ENCODE measurements at regions not wholly inside any gene's neighbourhood (a gene's known extent, or its start where the extent isn't known, plus 50 kb on each side); places are given as distances from the start of the nearest gene placed in this dataset.

DNA sequence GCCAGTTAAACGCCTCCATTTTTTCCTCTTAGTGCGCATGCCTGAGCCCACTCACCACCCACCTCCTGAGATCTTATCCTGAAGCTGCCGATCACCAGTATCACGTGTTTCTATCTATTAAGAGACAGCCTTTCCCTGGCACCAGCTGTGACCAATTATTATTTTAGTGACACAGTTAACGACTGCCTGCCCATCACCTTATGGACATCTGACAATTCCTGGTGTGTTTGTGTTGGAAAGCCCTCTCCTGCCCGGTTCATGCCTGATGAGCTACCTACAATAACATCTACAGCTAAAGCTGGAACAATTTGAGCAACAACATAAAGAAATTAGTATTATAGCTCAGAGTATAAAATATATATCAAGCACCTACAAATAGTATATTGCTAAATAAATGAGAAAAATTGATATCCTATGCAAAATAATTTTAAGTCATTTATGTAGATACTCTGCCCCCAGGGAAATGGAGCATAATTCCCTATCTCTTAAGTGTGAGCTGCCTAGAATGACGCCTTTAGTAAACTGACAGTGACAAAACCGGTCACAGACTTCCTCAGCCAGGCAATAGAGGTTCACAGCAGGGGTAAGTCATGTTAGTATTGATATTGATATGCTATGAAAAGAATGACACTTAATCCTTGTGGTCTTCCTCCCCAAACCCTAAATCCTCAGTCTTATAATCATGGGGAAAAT, 862.2 kb downstream of the TRAM1L1 start:
- no peak for DNase-seq
- intact Hi-C loops (cut with DNase I) = no loop called here
- 67 to 72% methylated on average over 8 of the region's 8 CpGs for WGBS, 2 donors

DNA sequence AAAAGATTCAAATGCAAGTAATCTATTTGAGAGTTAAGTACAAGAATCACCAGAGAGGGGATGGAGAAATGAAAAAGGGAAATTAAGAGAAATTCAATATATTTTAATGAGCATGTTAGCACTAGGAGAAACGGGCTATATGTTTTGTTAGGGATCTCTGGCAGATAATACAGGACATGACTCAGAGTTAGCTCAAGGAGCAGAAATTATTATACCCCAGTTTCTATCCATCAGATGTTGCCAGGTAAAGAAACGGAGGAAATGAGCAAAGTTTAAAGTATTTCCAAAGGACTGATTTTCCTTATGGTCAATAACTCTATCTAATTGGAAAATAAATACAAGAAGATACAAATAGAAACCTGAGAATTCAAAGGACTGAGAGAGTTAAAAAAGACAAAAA, 867.6 kb downstream of the TRAM1L1 start:
- WGBS, 2 donors = 74 to 81% methylated on average over 2 of the region's 2 CpGs
- Histone ChIP-seq H3K36me3 (no peaks in the 10 kb centered on the region), H3K4me3 (replicated peaks in 1 of 3) (no peak overlapping the region), H3K27ac (no peak overlapping the region), H3K9me3 (no peaks in the 10 kb centered on the region), H3K27me3 (no peaks in the 10 kb centered on the region), H3K4me1 (no peaks in the 10 kb centered on the region)
- intact Hi-C loops (cut with DNase I) = no loop called here
- TF ChIP-seq, protein P1, sequence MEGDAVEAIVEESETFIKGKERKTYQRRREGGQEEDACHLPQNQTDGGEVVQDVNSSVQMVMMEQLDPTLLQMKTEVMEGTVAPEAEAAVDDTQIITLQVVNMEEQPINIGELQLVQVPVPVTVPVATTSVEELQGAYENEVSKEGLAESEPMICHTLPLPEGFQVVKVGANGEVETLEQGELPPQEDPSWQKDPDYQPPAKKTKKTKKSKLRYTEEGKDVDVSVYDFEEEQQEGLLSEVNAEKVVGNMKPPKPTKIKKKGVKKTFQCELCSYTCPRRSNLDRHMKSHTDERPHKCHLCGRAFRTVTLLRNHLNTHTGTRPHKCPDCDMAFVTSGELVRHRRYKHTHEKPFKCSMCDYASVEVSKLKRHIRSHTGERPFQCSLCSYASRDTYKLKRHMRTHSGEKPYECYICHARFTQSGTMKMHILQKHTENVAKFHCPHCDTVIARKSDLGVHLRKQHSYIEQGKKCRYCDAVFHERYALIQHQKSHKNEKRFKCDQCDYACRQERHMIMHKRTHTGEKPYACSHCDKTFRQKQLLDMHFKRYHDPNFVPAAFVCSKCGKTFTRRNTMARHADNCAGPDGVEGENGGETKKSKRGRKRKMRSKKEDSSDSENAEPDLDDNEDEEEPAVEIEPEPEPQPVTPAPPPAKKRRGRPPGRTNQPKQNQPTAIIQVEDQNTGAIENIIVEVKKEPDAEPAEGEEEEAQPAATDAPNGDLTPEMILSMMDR (IDR thresholded peaks at IDR 0.05) = no peak
- no peak for TF ChIP-seq POLR2A (IDR thresholded peaks at IDR 0.05)
- no peak for DNase-seq

More for the DNA sequence above, 862.2 kb downstream of the TRAM1L1 start:
- Histone ChIP-seq H3K27me3 (no peaks in the 10 kb centered on the region), H3K4me3 (replicated peaks in 1 of 3) (no peak overlapping the region), H3K9me3 (no peaks in the 10 kb centered on the region), H3K4me1 (no peaks in the 10 kb centered on the region), H3K36me3 (no peaks in the 10 kb centered on the region), H3K27ac (no peak overlapping the region)
- TF ChIP-seq, protein P1 (IDR thresholded peaks at IDR 0.05) = no peak
- TF ChIP-seq POLR2A (IDR thresholded peaks at IDR 0.05) = no peak

DNA sequence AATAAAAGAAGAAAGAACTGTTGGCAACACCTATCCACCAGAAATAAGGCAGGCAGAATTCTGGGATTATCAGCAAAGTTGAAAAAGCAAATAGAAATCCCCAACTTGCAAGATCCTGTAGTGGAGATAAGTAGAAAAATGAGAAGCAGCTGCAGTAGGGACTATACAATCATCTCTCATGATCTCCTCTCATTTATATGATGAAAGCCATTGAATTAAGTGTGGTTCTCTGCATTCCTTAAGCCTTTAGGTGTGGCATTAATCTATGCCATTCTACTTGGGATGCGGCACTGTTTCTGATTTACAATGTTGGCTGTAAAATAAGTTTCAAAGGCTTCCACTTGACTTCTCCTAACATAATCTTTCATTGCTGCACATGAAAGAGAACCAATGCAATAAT, 869.8 kb downstream of the TRAM1L1 start:
- intact Hi-C loops (cut with DNase I) = no loop called here
- no peak for DNase-seq
- no peak overlapping the region for H3K27ac ChIP-seq
- H3K36me3 ChIP-seq = no peaks in the 10 kb centered on the region
- WGBS, 2 donors = 92 to 97% methylated on average over 1 of the region's 1 CpG
- no peaks in the 10 kb centered on the region for H3K27me3 ChIP-seq
- no peaks in the 10 kb centered on the region for H3K4me1 ChIP-seq
- H3K9me3 ChIP-seq = no peaks in the 10 kb centered on the region
- TF ChIP-seq POLR2A (IDR thresholded peaks at IDR 0.05) = no peak
- TF ChIP-seq, protein P1 (IDR thresholded peaks at IDR 0.05) = no peak
- H3K4me3 ChIP-seq (replicated peaks in 1 of 3) = no peak overlapping the region

- Histone ChIP-seq H3K27me3 (no peaks in the 10 kb centered on the region), H3K36me3 (no peaks in the 10 kb centered on the region), H3K4me3 (replicated peaks in 1 of 3) (no peak overlapping the region), H3K9me3 (no peaks in the 10 kb centered on the region), H3K27ac (no peak overlapping the region), H3K4me1 (no peaks in the 10 kb centered on the region)
- TF ChIP-seq POLR2A (IDR thresholded peaks at IDR 0.05) = no peak
- TF ChIP-seq, protein P1 (IDR thresholded peaks at IDR 0.05) = no peak
- intact Hi-C loops (cut with DNase I) = no loop called here
- DNase-seq = no peak
- WGBS, 2 donors = 83 to 89% methylated on average over 1 of the region's 1 CpG
Observed at GRCh38 chr4:116202524-116202923, 882.9 kb downstream of the TRAM1L1 start.

DNA sequence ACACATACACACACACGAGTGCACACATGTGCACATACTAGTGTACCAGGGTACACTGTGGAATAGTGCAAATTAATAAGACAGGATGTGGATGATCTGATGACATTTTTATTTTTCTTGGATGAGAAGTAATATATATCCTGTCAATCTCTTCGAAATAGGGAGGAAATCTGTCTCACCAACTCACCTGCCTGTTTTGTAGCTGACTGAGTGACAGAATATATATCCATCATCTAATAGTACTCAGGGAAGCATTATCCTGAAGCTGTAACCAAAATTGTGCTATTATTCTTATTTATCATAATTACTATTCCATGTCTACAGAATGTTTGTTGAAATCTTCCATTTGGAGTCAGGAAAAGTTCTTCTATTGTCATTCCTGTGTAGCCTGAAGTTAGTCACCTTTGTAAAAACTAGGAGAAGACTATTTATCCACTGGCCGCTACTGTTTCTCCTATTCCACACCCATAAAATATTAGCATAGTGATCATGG, 888.0 kb downstream of the TRAM1L1 start:
- no peaks in the 10 kb centered on the region for H3K9me3 ChIP-seq
- no peaks in the 10 kb centered on the region for H3K36me3 ChIP-seq
- no peak overlapping the region for H3K4me3 ChIP-seq (replicated peaks in 1 of 3)
- H3K4me1 ChIP-seq = no peaks in the 10 kb centered on the region
- DNase-seq = no peak
- H3K27me3 ChIP-seq = no peaks in the 10 kb centered on the region
- no peak overlapping the region for H3K27ac ChIP-seq
- intact Hi-C loops (cut with DNase I) = no loop called here
- 80 to 89% methylated on average over 3 of the region's 3 CpGs for WGBS, 2 donors
- TF ChIP-seq POLR2A (IDR thresholded peaks at IDR 0.05) = no peak
- TF ChIP-seq, protein P1 (IDR thresholded peaks at IDR 0.05) = no peak
